ENCODE measurements at regions not wholly inside any gene's neighbourhood (a gene's known extent, or its start where the extent isn't known, plus 50 kb on each side); places are given as distances from the start of the nearest gene placed in this dataset.

DNA sequence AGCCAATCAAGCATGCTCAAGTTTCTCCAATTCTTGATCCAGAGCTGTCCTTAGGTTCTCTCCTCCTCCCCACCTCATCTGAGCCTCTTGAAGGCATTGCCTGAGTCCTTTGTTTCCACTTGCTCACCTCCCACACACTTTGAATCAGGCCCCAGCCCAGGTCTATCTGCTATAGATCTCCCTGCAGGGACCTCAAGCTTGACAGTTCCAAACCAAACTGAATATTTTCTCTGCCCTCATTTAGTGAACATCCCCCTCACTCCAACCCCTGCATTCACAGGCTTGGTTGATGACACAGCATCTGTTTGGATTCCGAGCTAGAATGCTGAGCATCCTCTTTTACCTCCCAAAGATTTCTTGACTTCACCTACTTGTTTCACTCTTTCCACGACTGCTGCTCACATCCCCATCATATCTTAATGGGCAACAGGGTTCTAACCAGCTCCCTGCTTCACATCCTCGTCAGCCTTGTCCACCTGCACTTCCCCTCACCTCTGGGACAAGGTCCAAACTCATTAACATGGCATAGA lies 474.5 kb downstream of the ZSWIM6 start:
- TF ChIP-seq, protein P1, sequence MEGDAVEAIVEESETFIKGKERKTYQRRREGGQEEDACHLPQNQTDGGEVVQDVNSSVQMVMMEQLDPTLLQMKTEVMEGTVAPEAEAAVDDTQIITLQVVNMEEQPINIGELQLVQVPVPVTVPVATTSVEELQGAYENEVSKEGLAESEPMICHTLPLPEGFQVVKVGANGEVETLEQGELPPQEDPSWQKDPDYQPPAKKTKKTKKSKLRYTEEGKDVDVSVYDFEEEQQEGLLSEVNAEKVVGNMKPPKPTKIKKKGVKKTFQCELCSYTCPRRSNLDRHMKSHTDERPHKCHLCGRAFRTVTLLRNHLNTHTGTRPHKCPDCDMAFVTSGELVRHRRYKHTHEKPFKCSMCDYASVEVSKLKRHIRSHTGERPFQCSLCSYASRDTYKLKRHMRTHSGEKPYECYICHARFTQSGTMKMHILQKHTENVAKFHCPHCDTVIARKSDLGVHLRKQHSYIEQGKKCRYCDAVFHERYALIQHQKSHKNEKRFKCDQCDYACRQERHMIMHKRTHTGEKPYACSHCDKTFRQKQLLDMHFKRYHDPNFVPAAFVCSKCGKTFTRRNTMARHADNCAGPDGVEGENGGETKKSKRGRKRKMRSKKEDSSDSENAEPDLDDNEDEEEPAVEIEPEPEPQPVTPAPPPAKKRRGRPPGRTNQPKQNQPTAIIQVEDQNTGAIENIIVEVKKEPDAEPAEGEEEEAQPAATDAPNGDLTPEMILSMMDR (IDR thresholded peaks at IDR 0.05) = no peak
- TF ChIP-seq POLR2A (IDR thresholded peaks at IDR 0.05) (no peak), EP300 (IDR thresholded peaks at IDR 0.05) (no peak), POLR2AphosphoS5 (IDR thresholded peaks at IDR 0.05) (no peak)
- H3K4me3 ChIP-seq = no peak overlapping the region
- H3K4me1 ChIP-seq = no peaks in the 10 kb centered on the region
- H3K27me3 ChIP-seq = no peaks in the 10 kb centered on the region
- ATAC-seq (ENCODE audit: low FRiP score in 2 of 2) = no peak
- H3K27ac ChIP-seq = no peak overlapping the region
- no peaks in the 10 kb centered on the region for H3K9me3 ChIP-seq
- WGBS, 2 donors = 84 to 87% methylated on average over 3 of the region's 3 CpGs
- no peaks in the 10 kb centered on the region for H3K36me3 ChIP-seq
- DNase-seq = no peak

- Histone ChIP-seq H3K4me3 (no peak overlapping the region), H3K9me3 (no peaks in the 10 kb centered on the region), H3K27me3 (no peaks in the 10 kb centered on the region), H3K36me3 (no peaks in the 10 kb centered on the region), H3K27ac (no peak overlapping the region), H3K4me1 (no peaks in the 10 kb centered on the region)
- no peak for TF ChIP-seq POLR2AphosphoS5 (IDR thresholded peaks at IDR 0.05)
- TF ChIP-seq POLR2A (IDR thresholded peaks at IDR 0.05) = no peak
- no peak for TF ChIP-seq EP300 (IDR thresholded peaks at IDR 0.05)
- TF ChIP-seq, protein P1 (IDR thresholded peaks at IDR 0.05) = no peak
- DNase-seq = no peak
- ATAC-seq (ENCODE audit: low FRiP score in 2 of 2) = no peak
- 75 to 80% methylated on average over 3 of the region's 3 CpGs for WGBS, 2 donors
These were observed 476.0 kb downstream of the ZSWIM6 start for GRCh38 chr5:61808091-61808490.

DNA sequence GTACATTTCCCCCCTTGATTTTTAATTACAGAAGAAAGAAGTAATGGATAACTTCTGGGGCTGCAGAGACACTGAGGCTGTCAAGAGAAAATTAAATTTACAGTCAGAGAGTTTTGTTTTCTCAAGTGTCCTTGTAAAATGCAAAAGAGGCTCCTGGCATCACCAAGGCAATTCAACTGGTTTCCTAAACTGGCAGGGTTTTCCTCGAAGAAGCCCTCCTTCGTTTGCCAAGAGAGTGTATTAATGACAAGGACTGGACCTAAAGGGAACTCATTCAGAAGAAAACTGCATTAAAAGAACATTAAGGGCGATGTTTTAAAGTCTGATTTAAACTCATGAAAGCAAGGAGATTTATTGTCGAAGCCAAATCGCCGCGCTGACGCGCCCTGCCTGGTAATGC lies 476.9 kb downstream of the ZSWIM6 start:
- ATAC-seq (ENCODE audit: low FRiP score in 2 of 2) (no peak), DNase-seq (peak in 1 of 2 donors; percentile 36)
- WGBS, 2 donors = 90 to 92% methylated on average over 9 of the region's 9 CpGs
- no peaks in the 10 kb centered on the region for H3K9me3 ChIP-seq
- no peaks in the 10 kb centered on the region for H3K27me3 ChIP-seq
- H3K27ac ChIP-seq = no peak overlapping the region
- no peaks in the 10 kb centered on the region for H3K4me1 ChIP-seq
- no peak overlapping the region for H3K4me3 ChIP-seq
- no peaks in the 10 kb centered on the region for H3K36me3 ChIP-seq
- TF ChIP-seq POLR2A (IDR thresholded peaks at IDR 0.05) (no peak), EP300 (IDR thresholded peaks at IDR 0.05) (no peak), POLR2AphosphoS5 (IDR thresholded peaks at IDR 0.05) (no peak)
- TF ChIP-seq, protein P1 (IDR thresholded peaks at IDR 0.05) = no peak

GRCh38 chr5:61809651-61810050 lies 477.6 kb downstream of the ZSWIM6 start:
- H3K9me3 ChIP-seq = no peaks in the 10 kb centered on the region
- WGBS, 2 donors = 84 to 85% methylated on average over 4 of the region's 4 CpGs
- no peak for ATAC-seq (ENCODE audit: low FRiP score in 2 of 2)
- DNase-seq = no peak
- H3K27ac ChIP-seq = no peak overlapping the region
- TF ChIP-seq, protein P1 (IDR thresholded peaks at IDR 0.05) = no peak
- TF ChIP-seq POLR2A (IDR thresholded peaks at IDR 0.05) = no peak
- TF ChIP-seq POLR2AphosphoS5 (IDR thresholded peaks at IDR 0.05) = no peak
- no peak for TF ChIP-seq EP300 (IDR thresholded peaks at IDR 0.05)
- no peaks in the 10 kb centered on the region for H3K27me3 ChIP-seq
- H3K4me1 ChIP-seq = no peaks in the 10 kb centered on the region
- H3K4me3 ChIP-seq = no peak overlapping the region
- no peaks in the 10 kb centered on the region for H3K36me3 ChIP-seq

DNA sequence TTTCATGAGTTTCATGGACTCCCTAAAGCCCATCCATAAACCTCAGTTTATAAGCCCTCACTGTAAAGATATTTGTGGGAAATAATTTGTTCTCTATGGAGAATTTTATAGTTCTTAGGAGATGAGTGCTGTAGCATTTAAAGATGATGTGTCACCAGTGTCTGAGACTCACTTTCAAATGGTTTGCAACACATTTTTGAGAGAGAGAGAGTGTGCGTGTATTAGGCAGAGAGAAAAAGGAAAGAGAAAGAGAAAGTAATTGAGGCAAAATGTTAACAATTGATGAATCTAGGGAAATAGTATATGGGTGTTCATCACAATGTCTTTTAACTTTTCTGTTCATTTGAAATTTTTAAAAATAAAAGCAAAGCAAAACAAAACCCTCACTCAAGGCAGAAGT lies 479.0 kb downstream of the ZSWIM6 start:
- ATAC-seq (ENCODE audit: low FRiP score in 2 of 2) (no peak), DNase-seq (no peak)
- Histone ChIP-seq H3K4me3 (no peak overlapping the region), H3K27me3 (no peaks in the 10 kb centered on the region), H3K9me3 (no peaks in the 10 kb centered on the region), H3K36me3 (no peaks in the 10 kb centered on the region), H3K27ac (no peak overlapping the region), H3K4me1 (no peaks in the 10 kb centered on the region)
- 50 to 56% methylated on average over 1 of the region's 1 CpG for WGBS, 2 donors
- TF ChIP-seq, protein P1 (IDR thresholded peaks at IDR 0.05) = no peak
- TF ChIP-seq POLR2AphosphoS5 (IDR thresholded peaks at IDR 0.05) (no peak), EP300 (IDR thresholded peaks at IDR 0.05) (no peak), POLR2A (IDR thresholded peaks at IDR 0.05) (no peak)
